ENCODE measurements at regions not wholly inside any gene's neighbourhood (a gene's known extent, or its start where the extent isn't known, plus 50 kb on each side); places are given as distances from the start of the nearest gene placed in this dataset.

GRCh38 chr11:95563859-95564258 is 225.7 kb downstream of the FAM76B start:
- intact Hi-C loops (cut with DNase I; ENCODE audit: low total_unique reads), result no loop called here
- TF ChIP-seq POLR2AphosphoS5 (IDR thresholded peaks at IDR 0.05) (no peak), POLR2A (IDR thresholded peaks at IDR 0.05) (no peak)
- TF ChIP-seq, protein P1, sequence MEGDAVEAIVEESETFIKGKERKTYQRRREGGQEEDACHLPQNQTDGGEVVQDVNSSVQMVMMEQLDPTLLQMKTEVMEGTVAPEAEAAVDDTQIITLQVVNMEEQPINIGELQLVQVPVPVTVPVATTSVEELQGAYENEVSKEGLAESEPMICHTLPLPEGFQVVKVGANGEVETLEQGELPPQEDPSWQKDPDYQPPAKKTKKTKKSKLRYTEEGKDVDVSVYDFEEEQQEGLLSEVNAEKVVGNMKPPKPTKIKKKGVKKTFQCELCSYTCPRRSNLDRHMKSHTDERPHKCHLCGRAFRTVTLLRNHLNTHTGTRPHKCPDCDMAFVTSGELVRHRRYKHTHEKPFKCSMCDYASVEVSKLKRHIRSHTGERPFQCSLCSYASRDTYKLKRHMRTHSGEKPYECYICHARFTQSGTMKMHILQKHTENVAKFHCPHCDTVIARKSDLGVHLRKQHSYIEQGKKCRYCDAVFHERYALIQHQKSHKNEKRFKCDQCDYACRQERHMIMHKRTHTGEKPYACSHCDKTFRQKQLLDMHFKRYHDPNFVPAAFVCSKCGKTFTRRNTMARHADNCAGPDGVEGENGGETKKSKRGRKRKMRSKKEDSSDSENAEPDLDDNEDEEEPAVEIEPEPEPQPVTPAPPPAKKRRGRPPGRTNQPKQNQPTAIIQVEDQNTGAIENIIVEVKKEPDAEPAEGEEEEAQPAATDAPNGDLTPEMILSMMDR (IDR thresholded peaks at IDR 0.05 in 8 of 11, conservative IDR thresholded peaks at IDR 0.05 in 3 of 11), result no peak

GRCh38 chr11:95563173-95563572 is 226.4 kb downstream of the FAM76B start:
- no peak for DNase-seq
- no peak overlapping the region for H3K4me3 ChIP-seq
- intact Hi-C loops (cut with DNase I; ENCODE audit: low total_unique reads), result no loop called here
- H3K27ac ChIP-seq, result no peak overlapping the region
- TF ChIP-seq, protein P1 (IDR thresholded peaks at IDR 0.05 in 8 of 11, conservative IDR thresholded peaks at IDR 0.05 in 3 of 11), result no peak
- TF ChIP-seq POLR2A (IDR thresholded peaks at IDR 0.05) (no peak), POLR2AphosphoS5 (IDR thresholded peaks at IDR 0.05) (no peak)
- H3K9me3 ChIP-seq, result peaks cover 0 to 1% (median 0%) of the 10 kb centered on the region in 8 donors
- 82 to 93% (median 89%) methylated on average over 2 of the region's 2 CpGs for WGBS, 5 donors
- H3K36me3 ChIP-seq, result no peaks in the 10 kb centered on the region
- peaks cover 0 to 14% (median 2%) of the 10 kb centered on the region in 6 donors for H3K4me1 ChIP-seq
- H3K27me3 ChIP-seq (replicated peaks in 1 of 7), result no peaks in the 10 kb centered on the region

More at GRCh38 chr11:95563859-95564258, 225.7 kb downstream of the FAM76B start:
- Histone ChIP-seq H3K27ac (no peak overlapping the region), H3K4me3 (no peak overlapping the region), H3K4me1 (peaks cover 0 to 14% (median 2%) of the 10 kb centered on the region in 6 donors), H3K9me3 (peaks cover 0 to 8% (median 6%) of the 10 kb centered on the region in 8 donors), H3K27me3 (replicated peaks in 1 of 7) (no peaks in the 10 kb centered on the region), H3K36me3 (no peaks in the 10 kb centered on the region)
- 16 to 33% (median 23%) methylated on average over 2 of the region's 2 CpGs for WGBS, 5 donors
- no peak for DNase-seq

DNA sequence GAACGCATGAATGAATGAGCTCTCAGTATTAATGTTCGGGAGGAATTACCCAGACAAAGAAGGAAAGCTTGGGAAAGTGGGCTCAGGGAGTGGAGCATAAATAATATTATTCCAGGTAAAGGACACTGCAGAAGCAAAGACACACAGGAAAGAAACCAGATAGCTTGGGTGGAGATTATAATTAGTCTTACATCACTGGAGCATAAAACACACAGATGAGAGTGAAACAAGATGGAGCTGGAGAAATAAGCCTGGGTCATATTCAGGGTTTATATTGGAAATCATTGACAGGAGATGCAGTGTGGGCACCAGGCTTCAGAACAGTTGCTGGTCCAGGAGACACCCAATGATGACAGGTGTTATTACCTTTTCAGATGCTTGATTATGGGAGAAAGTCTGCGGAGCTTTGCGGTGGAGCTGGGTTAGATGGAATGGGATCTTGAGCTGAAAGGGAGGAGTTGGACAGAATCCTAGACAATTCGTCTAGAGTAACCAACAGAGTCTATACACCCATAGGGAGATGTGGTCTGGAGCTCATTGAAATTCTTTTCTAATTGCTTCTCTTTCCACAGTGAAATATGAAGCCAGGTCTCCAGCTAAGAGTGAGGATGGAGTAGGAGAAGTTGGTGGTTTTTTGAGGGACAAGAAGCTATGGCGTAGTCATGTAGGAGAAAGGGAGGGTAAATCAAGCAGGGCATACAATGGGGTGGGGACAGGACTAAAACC is 227.2 kb downstream of the FAM76B start:
- H3K27ac ChIP-seq, result no peak overlapping the region
- WGBS, 5 donors, result 94 to 98% (median 95%) methylated on average over 6 of the region's 6 CpGs
- H3K9me3 ChIP-seq, result no peaks in the 10 kb centered on the region
- TF ChIP-seq, protein P1 (IDR thresholded peaks at IDR 0.05 in 8 of 11, conservative IDR thresholded peaks at IDR 0.05 in 3 of 11), result no peak
- TF ChIP-seq POLR2AphosphoS5 (IDR thresholded peaks at IDR 0.05) (no peak), POLR2A (IDR thresholded peaks at IDR 0.05) (no peak)
- no peak for DNase-seq
- intact Hi-C loops (cut with DNase I; ENCODE audit: low total_unique reads), result no loop called here
- H3K27me3 ChIP-seq (replicated peaks in 1 of 7), result no peaks in the 10 kb centered on the region
- H3K4me3 ChIP-seq, result no peak overlapping the region
- H3K4me1 ChIP-seq, result peaks cover 0 to 14% (median 2%) of the 10 kb centered on the region in 6 donors
- H3K36me3 ChIP-seq, result no peaks in the 10 kb centered on the region

GRCh38 chr11:95559899-95560298 is 229.7 kb downstream of the FAM76B start:
- WGBS, 5 donors, result 68 to 88% (median 74%) methylated on average over 4 of the region's 4 CpGs
- no peak overlapping the region for H3K27ac ChIP-seq
- no peaks in the 10 kb centered on the region for H3K9me3 ChIP-seq
- no peak overlapping the region for H3K4me3 ChIP-seq
- H3K27me3 ChIP-seq (replicated peaks in 1 of 7), result no peaks in the 10 kb centered on the region
- TF ChIP-seq, protein P1 (IDR thresholded peaks at IDR 0.05 in 8 of 11, conservative IDR thresholded peaks at IDR 0.05 in 3 of 11), result no peak
- TF ChIP-seq POLR2A (IDR thresholded peaks at IDR 0.05) (no peak), POLR2AphosphoS5 (IDR thresholded peaks at IDR 0.05) (no peak)
- H3K4me1 ChIP-seq, result no peaks in the 10 kb centered on the region
- no peaks in the 10 kb centered on the region for H3K36me3 ChIP-seq
- intact Hi-C loops (cut with DNase I; ENCODE audit: low total_unique reads), result no loop called here
- no peak for DNase-seq

All from spleen (tissue), 11 donors.